GM23248 (cell line): ENCODE measurements at regions not wholly inside any gene's neighbourhood (a gene's known extent, or its start where the extent isn't known, plus 50 kb on each side); places are given as distances from the start of the nearest gene placed in this dataset.
A peak's percentile ranks its signal among the peaks of the same experiment; 100 is the strongest.

ENCODE experiments used
- DNase-seq: peaks from one replicate; pipeline ENCODE4 v3.0.0-alpha.2; 2015
- H2AFZ ChIP-seq: fragments of 200-600 bp; sonication (generic); 2 replicates; pipeline ENCODE4 v1.6.1; 2016; ENCODE audit warnings: antibody characterized with exemption
- H3F3A ChIP-seq: fragments of 200-600 bp; sonication (generic); 2 replicates; pipeline ENCODE4 v1.6.1; 2016; ENCODE audit warnings: mild to moderate bottlenecking, antibody characterized with exemption, mixed run types; ENCODE audit not compliant: insufficient read depth
- H3K27ac ChIP-seq: fragments of 200-600 bp; sonication (generic); 2 replicates; pipeline ENCODE4 v1.5.1; 2016; ENCODE audit warnings: mild to moderate bottlenecking
- H3K27me3 ChIP-seq: fragments of 200-600 bp; sonication (generic); replicated peaks from 2 replicates; pipeline ENCODE4 v1.6.1; 2016; ENCODE audit warnings: mild to moderate bottlenecking; ENCODE audit not compliant: insufficient read depth
- H3K36me3 ChIP-seq: fragments of 200-600 bp; sonication (generic); 2 replicates; pipeline ENCODE4 v1.6.1; 2016; ENCODE audit warnings: low read depth, mild to moderate bottlenecking
- H3K4me1 ChIP-seq: fragments of 200-600 bp; sonication (generic); 2 replicates; pipeline ENCODE4 v1.6.1; 2016; ENCODE audit warnings: mild to moderate bottlenecking; ENCODE audit not compliant: insufficient read depth
- H3K4me2 ChIP-seq: fragments of 200-600 bp; sonication (generic); one replicate; pipeline ENCODE4 v1.6.1; 2016; ENCODE audit warnings: mild to moderate bottlenecking; ENCODE audit not compliant: unreplicated experiment
- H3K4me3 ChIP-seq: fragments of 200-600 bp; sonication (generic); 2 replicates; pipeline ENCODE4 v1.5.1; 2016; ENCODE audit warnings: mild to moderate bottlenecking
- H3K79me2 ChIP-seq: fragments of 200-600 bp; sonication (generic); 2 replicates; pipeline ENCODE4 v1.6.1; 2016; ENCODE audit warnings: mild to moderate bottlenecking; ENCODE audit not compliant: insufficient read depth
- H3K9ac ChIP-seq: fragments of 200-600 bp; sonication (generic); 2 replicates; pipeline ENCODE4 v1.6.1; 2016; ENCODE audit warnings: mild to moderate bottlenecking
- H3K9me2 ChIP-seq: fragments of 200-600 bp; sonication (generic); 2 replicates; pipeline ENCODE4 v1.6.1; 2016; ENCODE audit warnings: mixed run types, mild to moderate bottlenecking, moderate library complexity; ENCODE audit not compliant: insufficient read depth
- H3K9me3 ChIP-seq: fragments of 200-600 bp; sonication (generic); one replicate; pipeline ENCODE4 v1.6.1; 2017; ENCODE audit warnings: low read depth
- H4K20me1 ChIP-seq: fragments of 200-600 bp; sonication (generic); 2 replicates; pipeline ENCODE4 v1.6.0; 2016; ENCODE audit not compliant: insufficient read depth
- EZH2 ChIP-seq: fragments of 200-600 bp; sonication (generic); IDR thresholded peaks from 2 replicates; pipeline ENCODE4 v1.6.1; 2018; ENCODE audit warnings: antibody characterized with exemption, mild to moderate bottlenecking; ENCODE audit not compliant: insufficient read depth, poor library complexity, severe bottlenecking
- EZH2phosphoT487 ChIP-seq: fragments of 200-600 bp; sonication (generic); IDR thresholded peaks from 2 replicates; pipeline ENCODE4 v1.6.1; 2018; ENCODE audit warnings: antibody characterized with exemption, moderate library complexity, mild to moderate bottlenecking, low read depth; ENCODE audit not compliant: insufficient read depth
- WGBS, 2 experiments: methylation state at CpG; one replicate each; pipeline ENCODE4 v1.1.6; 2015 to 2017; ENCODE audit warnings: low lambda C conversion rate in 2 of 2, low coverage in 1 of 2; ENCODE audit errors: missing lambda C conversion rate in 2 of 2; 5-methylcytosine and 5-hydroxymethylcytosine counted together
- in situ Hi-C: fragments of 300-500 bp; cut with MboI; formaldehyde crosslinking; loops from 2 replicates; pipeline ENCODE4 v1.15.0; 2020

- 73 to 86% methylated on average over 2 of the region's 2 CpGs for WGBS, 2 experiments
- Histone ChIP-seq H3K9me2 (no peaks in the 10 kb centered on the region), H3K4me1 (peaks cover 5% of the 10 kb centered on the region; the same call in 1 of the 2 replicates), H3F3A (no peaks in the 10 kb centered on the region), H3K27me3 (no peaks in the 10 kb centered on the region), H3K9ac (no peak overlapping the region), H3K79me2 (no peaks in the 10 kb centered on the region), H2AFZ (no peak overlapping the region), H3K4me3 (no peak overlapping the region), H3K4me2 (no peak overlapping the region), H3K27ac (no peak overlapping the region), H3K9me3 (no peaks in the 10 kb centered on the region), H3K36me3 (no peaks in the 10 kb centered on the region), H4K20me1 (no peaks in the 10 kb centered on the region)
- TF ChIP-seq EZH2 (no peak), EZH2phosphoT487 (no peak)
- in situ Hi-C loops, result no loop called here
- DNase-seq, result no peak
Measured at GRCh38 chrX:46301903-46302302, 243.3 kb downstream of the ZNF674 start.

- Histone ChIP-seq H3F3A (no peaks in the 10 kb centered on the region), H3K4me1 (peaks cover 5% of the 10 kb centered on the region; the same call in 1 of the 2 replicates), H3K4me3 (no peak overlapping the region), H3K27ac (no peak overlapping the region), H3K9ac (no peak overlapping the region), H2AFZ (no peak overlapping the region), H3K79me2 (no peaks in the 10 kb centered on the region), H3K36me3 (no peaks in the 10 kb centered on the region), H3K27me3 (no peaks in the 10 kb centered on the region; the same call in 1 of the 2 replicates), H3K4me2 (no peak overlapping the region), H3K9me3 (no peaks in the 10 kb centered on the region), H3K9me2 (no peaks in the 10 kb centered on the region), H4K20me1 (no peaks in the 10 kb centered on the region)
- WGBS, 2 experiments, result 40 to 54% methylated on average over 2 of the region's 2 CpGs
- peak; percentile 51 for DNase-seq
- TF ChIP-seq EZH2 (no peak), EZH2phosphoT487 (no peak)
- in situ Hi-C loops, result no loop called here
Measured at GRCh38 chrX:46298821-46299220, 246.4 kb downstream of the ZNF674 start.

- Histone ChIP-seq H3K4me1 (peaks cover 5% of the 10 kb centered on the region; the same call in 1 of the 2 replicates), H3K27ac (no peak overlapping the region), H3F3A (no peaks in the 10 kb centered on the region), H3K27me3 (no peaks in the 10 kb centered on the region; the same call in 1 of the 2 replicates), H3K79me2 (no peaks in the 10 kb centered on the region), H2AFZ (no peak overlapping the region), H3K9ac (no peak overlapping the region), H4K20me1 (no peaks in the 10 kb centered on the region), H3K4me2 (no peak overlapping the region), H3K4me3 (no peak overlapping the region), H3K9me2 (no peaks in the 10 kb centered on the region), H3K36me3 (no peaks in the 10 kb centered on the region), H3K9me3 (no peaks in the 10 kb centered on the region)
- TF ChIP-seq EZH2, result no peak
- no peak for TF ChIP-seq EZH2phosphoT487
- in situ Hi-C loops, result no loop called here
- no peak for DNase-seq
Measured at GRCh38 chrX:46295963-46296362, 249.3 kb downstream of the ZNF674 start.

GRCh38 chrX:46294234-46294633, 251.0 kb downstream of the ZNF674 start:
- Histone ChIP-seq H3K4me2 (no peak overlapping the region), H3K9me2 (no peaks in the 10 kb centered on the region), H3K4me1 (peaks cover 3% of the 10 kb centered on the region; the same call in 1 of the 2 replicates), H3K79me2 (no peaks in the 10 kb centered on the region), H3K9ac (no peak overlapping the region), H3F3A (no peaks in the 10 kb centered on the region), H4K20me1 (no peaks in the 10 kb centered on the region), H3K27me3 (no peaks in the 10 kb centered on the region; the same call in 1 of the 2 replicates), H3K9me3 (no peaks in the 10 kb centered on the region), H3K4me3 (no peak overlapping the region), H3K27ac (no peak overlapping the region), H3K36me3 (no peaks in the 10 kb centered on the region), H2AFZ (no peak overlapping the region)
- peak; percentile 35 for DNase-seq
- in situ Hi-C loops, result no loop called here
- TF ChIP-seq EZH2phosphoT487 (0 out of 2 replicates have a peak, but pooled peaks have one; percentile 40), EZH2 (no peak)

- Histone ChIP-seq H3K9me2 (no peaks in the 10 kb centered on the region), H3K27ac (peak overlapping the region; percentile 45), H3K27me3 (no peaks in the 10 kb centered on the region), H3K79me2 (no peaks in the 10 kb centered on the region), H4K20me1 (no peaks in the 10 kb centered on the region), H3K4me1 (peaks cover 23% of the 10 kb centered on the region), H3K4me3 (no peak overlapping the region), H3K9me3 (no peaks in the 10 kb centered on the region), H2AFZ (peak overlapping the region; percentile 77), H3K9ac (peak overlapping the region; percentile 31; the same call in 1 of the 2 replicates), H3K4me2 (peak overlapping the region; percentile 49), H3F3A (peaks cover 8% of the 10 kb centered on the region; the same call in 1 of the 2 replicates), H3K36me3 (no peaks in the 10 kb centered on the region)
- TF ChIP-seq EZH2 (no peak), EZH2phosphoT487 (no peak)
- in situ Hi-C loops, result no loop called here
- DNase-seq, result peak; percentile 59
- WGBS, 2 experiments, result 18 to 27% methylated on average over 3 of the region's 3 CpGs
Measured at GRCh38 chrX:46279925-46280313, 265.3 kb downstream of the ZNF674 start.
